Hepatocyte (in vitro differentiated cells): ENCODE measurements at regions not wholly inside any gene's neighbourhood (a gene's known extent, or its start where the extent isn't known, plus 50 kb on each side); places are given as distances from the start of the nearest gene placed in this dataset.

ENCODE experiments used
- DNase-seq: peaks from one replicate; pipeline ENCODE4 v3.0.0-alpha.2; 2016; ENCODE audit warnings: low spot score
- H2AFZ ChIP-seq: fragments of 200-600 bp; sonication (generic); 2 replicates; pipeline ENCODE4 v1.6.0; 2016; ENCODE audit warnings: antibody characterized with exemption, mild to moderate bottlenecking
- H3K27ac ChIP-seq: fragments of 200-600 bp; sonication (generic); 2 replicates; pipeline ENCODE4 v1.5.1; 2016; ENCODE audit warnings: mild to moderate bottlenecking
- H3K27me3 ChIP-seq: fragments of 200-600 bp; sonication (generic); 2 replicates; pipeline ENCODE4 v1.6.1; 2016
- H3K36me3 ChIP-seq: fragments of 200-600 bp; sonication (generic); replicated peaks from 2 replicates; pipeline ENCODE4 v1.5.1; 2016; ENCODE audit warnings: low read depth; ENCODE audit not compliant: insufficient read depth
- H3K4me1 ChIP-seq: fragments of 200-600 bp; sonication (generic); 2 replicates; pipeline ENCODE4 v1.5.1; 2016; ENCODE audit warnings: mild to moderate bottlenecking, moderate library complexity; ENCODE audit not compliant: insufficient read depth
- H3K4me2 ChIP-seq: fragments of 200-600 bp; sonication (generic); 2 replicates; pipeline ENCODE4 v1.6.0; 2016
- H3K4me3 ChIP-seq: fragments of 200-600 bp; sonication (generic); 2 replicates; pipeline ENCODE4 v1.5.1; 2016; ENCODE audit warnings: mild to moderate bottlenecking
- H3K79me2 ChIP-seq: fragments of 200-600 bp; sonication (generic); 2 replicates; pipeline ENCODE4 v1.6.0; 2017; ENCODE audit warnings: mild to moderate bottlenecking
- H3K9me2 ChIP-seq: fragments of 200-600 bp; sonication (generic); replicated peaks from 2 replicates; pipeline ENCODE4 v1.6.0; 2017; ENCODE audit warnings: mild to moderate bottlenecking; ENCODE audit not compliant: insufficient read depth
- H3K9me3 ChIP-seq: fragments of 200-600 bp; sonication (generic); 2 replicates; pipeline ENCODE4 v1.5.1; 2016; ENCODE audit warnings: low read depth, mild to moderate bottlenecking
- H4K20me1 ChIP-seq: fragments of 200-600 bp; sonication (generic); 2 replicates; pipeline ENCODE4 v1.6.0; 2016; ENCODE audit warnings: mild to moderate bottlenecking; ENCODE audit not compliant: insufficient read depth, poor library complexity, severe bottlenecking
- EZH2 ChIP-seq: fragments of 200-600 bp; sonication (generic); IDR thresholded peaks from 2 replicates; pipeline ENCODE4 v1.6.1; 2016; ENCODE audit warnings: antibody characterized with exemption, mild to moderate bottlenecking, borderline replicate concordance
- EZH2phosphoT487 ChIP-seq: fragments of 200-600 bp; sonication (generic); IDR thresholded peaks from one replicate; pipeline ENCODE4 v1.6.1; 2018; ENCODE audit warnings: antibody characterized with exemption, mild to moderate bottlenecking, low read depth, moderate library complexity; ENCODE audit not compliant: unreplicated experiment, severe bottlenecking
- WGBS: methylation state at CpG from one replicate; pipeline ENCODE4 v1.1.6; 2016; ENCODE audit warnings: low lambda C conversion rate; ENCODE audit errors: missing lambda C conversion rate; 5-methylcytosine and 5-hydroxymethylcytosine counted together
- TF ChIP-seq, protein P1 (sequence below): fragments of 200-600 bp; sonication (generic); IDR thresholded peaks from 2 replicates; pipeline ENCODE4 v1.5.1; 2016; ENCODE audit warnings: antibody characterized with exemption, mild to moderate bottlenecking; ENCODE audit not compliant: poor library complexity

- H3K4me2 ChIP-seq: no peak overlapping the region
- no peaks in the 10 kb centered on the region for H3K27me3 ChIP-seq
- no peaks in the 10 kb centered on the region for H3K9me3 ChIP-seq
- H3K4me3 ChIP-seq: no peak overlapping the region
- H2AFZ ChIP-seq: no peak overlapping the region
- no peak overlapping the region for H3K27ac ChIP-seq
- 86% methylated on average over 9 of the region's 9 CpGs for WGBS
- H3K4me1 ChIP-seq: no peaks in the 10 kb centered on the region
- no peaks in the 10 kb centered on the region for H3K79me2 ChIP-seq
- DNase-seq: no peak
- H3K36me3 ChIP-seq: no peaks in the 10 kb centered on the region
- TF ChIP-seq, protein P1, sequence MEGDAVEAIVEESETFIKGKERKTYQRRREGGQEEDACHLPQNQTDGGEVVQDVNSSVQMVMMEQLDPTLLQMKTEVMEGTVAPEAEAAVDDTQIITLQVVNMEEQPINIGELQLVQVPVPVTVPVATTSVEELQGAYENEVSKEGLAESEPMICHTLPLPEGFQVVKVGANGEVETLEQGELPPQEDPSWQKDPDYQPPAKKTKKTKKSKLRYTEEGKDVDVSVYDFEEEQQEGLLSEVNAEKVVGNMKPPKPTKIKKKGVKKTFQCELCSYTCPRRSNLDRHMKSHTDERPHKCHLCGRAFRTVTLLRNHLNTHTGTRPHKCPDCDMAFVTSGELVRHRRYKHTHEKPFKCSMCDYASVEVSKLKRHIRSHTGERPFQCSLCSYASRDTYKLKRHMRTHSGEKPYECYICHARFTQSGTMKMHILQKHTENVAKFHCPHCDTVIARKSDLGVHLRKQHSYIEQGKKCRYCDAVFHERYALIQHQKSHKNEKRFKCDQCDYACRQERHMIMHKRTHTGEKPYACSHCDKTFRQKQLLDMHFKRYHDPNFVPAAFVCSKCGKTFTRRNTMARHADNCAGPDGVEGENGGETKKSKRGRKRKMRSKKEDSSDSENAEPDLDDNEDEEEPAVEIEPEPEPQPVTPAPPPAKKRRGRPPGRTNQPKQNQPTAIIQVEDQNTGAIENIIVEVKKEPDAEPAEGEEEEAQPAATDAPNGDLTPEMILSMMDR: no peak
- no peak for TF ChIP-seq EZH2
- TF ChIP-seq EZH2phosphoT487: no peak
- H3K9me2 ChIP-seq: no peaks in the 10 kb centered on the region
- H4K20me1 ChIP-seq: no peaks in the 10 kb centered on the region
These were observed 197.3 kb upstream of the WSCD1 start for GRCh38 chr17:5872831-5873230.

- Histone ChIP-seq H3K4me1 (no peaks in the 10 kb centered on the region), H3K36me3 (no peaks in the 10 kb centered on the region), H3K9me2 (no peaks in the 10 kb centered on the region), H3K27me3 (no peaks in the 10 kb centered on the region), H3K9me3 (no peaks in the 10 kb centered on the region), H3K79me2 (no peaks in the 10 kb centered on the region), H3K4me3 (no peak overlapping the region), H3K27ac (no peak overlapping the region), H4K20me1 (no peaks in the 10 kb centered on the region), H3K4me2 (no peak overlapping the region), H2AFZ (no peak overlapping the region)
- WGBS: 89% methylated on average over 4 of the region's 4 CpGs
- no peak for DNase-seq
- TF ChIP-seq, protein P1: no peak
- no peak for TF ChIP-seq EZH2phosphoT487
- TF ChIP-seq EZH2: no peak
These were observed 196.4 kb upstream of the WSCD1 start for GRCh38 chr17:5873781-5874180.

DNA sequence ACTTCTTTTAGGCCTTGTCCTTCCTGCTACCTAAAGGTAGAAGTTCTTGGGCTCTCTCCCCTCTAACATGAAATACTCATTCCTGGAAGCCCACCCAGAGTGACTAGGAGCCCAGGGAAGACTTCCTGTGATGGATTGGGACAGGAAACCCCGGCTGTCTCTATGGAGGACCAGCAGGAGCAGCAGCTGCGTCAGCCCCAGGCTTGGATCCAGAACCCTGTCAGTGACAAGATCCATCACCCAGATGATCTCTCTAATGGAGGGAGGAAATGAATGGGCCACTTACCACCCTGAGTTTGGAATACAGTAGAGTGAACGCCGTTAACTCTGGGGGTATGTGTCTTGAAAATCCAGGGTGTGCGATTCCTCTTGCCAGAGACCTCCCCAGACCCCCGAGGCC is 195.7 kb upstream of the WSCD1 start:
- H3K4me3 ChIP-seq: no peak overlapping the region
- H3K79me2 ChIP-seq: no peaks in the 10 kb centered on the region
- H3K27ac ChIP-seq: no peak overlapping the region
- H3K9me3 ChIP-seq: no peaks in the 10 kb centered on the region
- H3K4me2 ChIP-seq: no peak overlapping the region
- H3K4me1 ChIP-seq: no peaks in the 10 kb centered on the region
- H3K36me3 ChIP-seq: no peaks in the 10 kb centered on the region
- no peak for TF ChIP-seq EZH2phosphoT487
- TF ChIP-seq EZH2: no peak
- TF ChIP-seq, protein P1: no peak
- no peaks in the 10 kb centered on the region for H4K20me1 ChIP-seq
- H3K27me3 ChIP-seq: no peaks in the 10 kb centered on the region
- no peak for DNase-seq
- no peaks in the 10 kb centered on the region for H3K9me2 ChIP-seq
- no peak overlapping the region for H2AFZ ChIP-seq
- 84% methylated on average over 6 of the region's 6 CpGs for whole genome bisulfite sequencing

DNA sequence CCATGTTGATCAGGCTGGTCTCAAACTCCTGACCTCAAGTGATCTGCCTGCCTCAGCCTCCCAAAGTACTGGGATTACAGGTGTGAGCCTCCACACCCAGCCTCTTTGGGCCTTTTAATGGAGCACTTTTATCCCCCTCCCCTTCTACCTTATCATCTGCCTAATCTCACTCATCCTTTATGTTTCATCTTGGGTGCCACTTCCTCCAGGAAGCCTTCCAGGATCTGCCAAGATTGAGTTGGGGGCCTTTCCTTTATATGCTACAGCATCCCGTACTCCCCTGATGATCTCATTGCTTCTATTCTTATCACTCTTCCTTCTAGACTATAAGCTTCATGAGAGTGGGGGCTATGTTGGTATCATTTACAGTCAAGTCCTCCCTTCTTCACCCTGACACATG is 192.8 kb upstream of the WSCD1 start:
- Histone ChIP-seq H3K4me2 (no peak overlapping the region), H3K4me3 (no peak overlapping the region), H3K79me2 (no peaks in the 10 kb centered on the region), H3K27ac (no peak overlapping the region), H4K20me1 (no peaks in the 10 kb centered on the region), H3K36me3 (no peaks in the 10 kb centered on the region), H3K9me3 (no peaks in the 10 kb centered on the region), H3K27me3 (no peaks in the 10 kb centered on the region), H2AFZ (no peak overlapping the region), H3K4me1 (no peaks in the 10 kb centered on the region), H3K9me2 (no peaks in the 10 kb centered on the region)
- 77% methylated on average over 1 of the region's 1 CpG for WGBS
- no peak for DNase-seq
- TF ChIP-seq EZH2: no peak
- TF ChIP-seq, protein P1: no peak
- no peak for TF ChIP-seq EZH2phosphoT487
